IMR-90 (cell line): ENCODE measurements at regions not wholly inside any gene's neighbourhood (a gene's known extent, or its start where the extent isn't known, plus 50 kb on each side); places are given as distances from the start of the nearest gene placed in this dataset.

ENCODE experiments used
- ATAC-seq: fragments of 200-7000 bp; cut with Tn5 transposase; 2 replicates; pipeline ENCODE4 v1.9.1; 2020; ENCODE audit warnings: low read depth, mild to moderate bottlenecking, moderate library complexity
- BruUV-seq: library from RNA; stranded (reverse); fragments of 400-500 nt; replicated peaks from 2 replicates; lab custom pipeline; 2021; lab: Mats Ljungman, UMichigan
- CTCF ChIA-PET: fragments of 300-600 bp; formaldehyde crosslinking; extraction: SDS; loops from one replicate; lab custom pipeline; 2021; ENCODE audit warnings: antibody characterized with exemption; lab: Yijun Ruan, JAX
- POLR2A ChIA-PET: fragments of 300-600 bp; sonication (Branson Sonifier 250); formaldehyde crosslinking; loops from one replicate; lab custom pipeline; 2022; ENCODE audit warnings: antibody characterized with exemption; ENCODE audit not compliant: unreplicated experiment; lab: Charles Lee
- DNase-seq: peaks from one replicate; pipeline ENCODE4 v3.0.0; 2013
- H2AFZ ChIP-seq: replicated peaks from 2 replicates; pipeline ENCODE3; 2013; ENCODE audit warnings: low read length, mild to moderate bottlenecking; ENCODE audit not compliant: poor library complexity
- H2AK5ac ChIP-seq: 2 replicates; pipeline ENCODE4 v1.6.1; 2013; ENCODE audit warnings: low read depth, low read length, inconsistent platforms
- H2AK9ac ChIP-seq: replicated peaks from 2 replicates; pipeline ENCODE3; 2013; ENCODE audit warnings: mild to moderate bottlenecking, low read depth, low read length, moderate library complexity; ENCODE audit not compliant: poor library complexity
- H2BK120ac ChIP-seq: 2 replicates; pipeline ENCODE4 v1.6.1; 2013; ENCODE audit warnings: low read depth, low read length, inconsistent platforms
- H2BK15ac ChIP-seq: 3 replicates; pipeline ENCODE4 v1.6.1; 2013; ENCODE audit warnings: low read depth, low read length, inconsistent platforms
- H2BK20ac ChIP-seq: 2 replicates; pipeline ENCODE4 v1.6.1; 2013; ENCODE audit warnings: low read depth, mild to moderate bottlenecking, inconsistent platforms, low read length, moderate library complexity
- H2BK5ac ChIP-seq: 2 replicates; pipeline ENCODE4 v1.6.1; 2013; ENCODE audit warnings: mild to moderate bottlenecking, low read depth, low read length, inconsistent platforms; ENCODE audit not compliant: poor library complexity, severe bottlenecking
- H3K14ac ChIP-seq: replicated peaks from 2 replicates; pipeline ENCODE4 v1.6.1; 2013; ENCODE audit warnings: low read depth, low read length, inconsistent platforms
- H3K18ac ChIP-seq: 2 replicates; pipeline ENCODE4 v1.6.1; 2013; ENCODE audit warnings: low read depth, low read length, control low read depth
- H3K23ac ChIP-seq: 2 replicates; pipeline ENCODE4 v1.6.1; 2013; ENCODE audit warnings: low read depth, low read length, inconsistent platforms
- H3K27ac ChIP-seq: 2 replicates; pipeline ENCODE4 v1.5.1; 2013; ENCODE audit warnings: mild to moderate bottlenecking, control low read depth, low read length; ENCODE audit not compliant: insufficient read depth
- H3K27me3 ChIP-seq: 2 replicates; pipeline ENCODE4 v1.6.1; 2013; ENCODE audit warnings: low read length; ENCODE audit not compliant: control insufficient read depth, insufficient read depth
- H3K36me3 ChIP-seq: 2 replicates; pipeline ENCODE4 v1.6.1; 2013; ENCODE audit warnings: low read length, mixed read lengths; ENCODE audit not compliant: control insufficient read depth, insufficient read depth
- H3K4ac ChIP-seq: 2 replicates; pipeline ENCODE4 v1.6.1; 2013; ENCODE audit warnings: low read depth, low read length, inconsistent platforms
- H3K4me1 ChIP-seq: 2 replicates; pipeline ENCODE4 v1.6.1; 2013; ENCODE audit warnings: low read length, mixed read lengths; ENCODE audit not compliant: control insufficient read depth, insufficient read depth
- H3K4me2 ChIP-seq: 2 replicates; pipeline ENCODE4 v1.6.1; 2013; ENCODE audit warnings: low read depth, mild to moderate bottlenecking, control low read depth, low read length, moderate library complexity
- H3K4me3 ChIP-seq: 2 replicates; pipeline ENCODE4 v1.5.1; 2013; ENCODE audit warnings: low read depth, mild to moderate bottlenecking, control low read depth, low read length, moderate library complexity; ENCODE audit not compliant: insufficient read depth
- H3K56ac ChIP-seq: 2 replicates; pipeline ENCODE4 v1.6.1; 2013; ENCODE audit warnings: low read length, inconsistent platforms; ENCODE audit not compliant: insufficient read depth; ENCODE audit errors: extremely low read depth
- H3K79me1 ChIP-seq, 2 experiments: 2 replicates each; pipeline ENCODE4 v1.6.1; 2013; ENCODE audit warnings: low read length in 2 of 2, inconsistent platforms in 1 of 2, low read depth in 1 of 2
- H3K9ac ChIP-seq: 2 replicates; pipeline ENCODE4 v1.6.1; 2013; ENCODE audit warnings: low read depth, low read length, control low read depth
- H3K9me1 ChIP-seq: 2 replicates; pipeline ENCODE4 v1.6.1; 2013; ENCODE audit warnings: low read length, inconsistent platforms; ENCODE audit not compliant: insufficient read depth
- H3K9me3 ChIP-seq: 2 replicates; pipeline ENCODE4 v1.6.1; 2013; ENCODE audit warnings: low read length; ENCODE audit not compliant: control insufficient read depth, insufficient read depth
- H4K20me1 ChIP-seq: 2 replicates; pipeline ENCODE4 v1.6.1; 2013; ENCODE audit warnings: low read length, inconsistent platforms; ENCODE audit not compliant: insufficient read depth
- H4K5ac ChIP-seq: 2 replicates; pipeline ENCODE4 v1.6.1; 2013; ENCODE audit warnings: mild to moderate bottlenecking, low read depth, low read length, control low read depth
- H4K8ac ChIP-seq, 2 experiments: 2 replicates each; pipeline ENCODE4 v1.6.1; 2013; ENCODE audit warnings: low read depth in 2 of 2, low read length in 2 of 2, control low read depth in 1 of 2, inconsistent platforms in 1 of 2
- H4K91ac ChIP-seq: 2 replicates; pipeline ENCODE4 v1.6.1; 2013; ENCODE audit warnings: low read depth, low read length, inconsistent platforms; ENCODE audit not compliant: insufficient read depth
- CEBPB ChIP-seq: IDR thresholded peaks from 2 replicates; pipeline ENCODE4 v1.6.1; 2012; ENCODE audit warnings: low read depth, low read length, improper control_type of control experiment
- CHD1 ChIP-seq: IDR thresholded peaks from 2 replicates; pipeline ENCODE4 v1.6.1; 2012; ENCODE audit warnings: low read depth, low read length, improper control_type of control experiment
- FOS ChIP-seq: fragments of 150-350 bp; IDR thresholded peaks from 2 replicates; pipeline ENCODE4 v1.6.1; 2016; ENCODE audit warnings: low read depth, low read length
- WGBS, 2 experiments: methylation state at CpG; one replicate each; pipeline versions ENCODE4 v1.1.5 to v1.1.7; 2013; ENCODE audit warnings: missing lambda C conversion rate in 2 of 2; ENCODE audit not compliant: insufficient read length in 1 of 2; ENCODE audit errors: extremely low coverage in 2 of 2; 5-methylcytosine and 5-hydroxymethylcytosine counted together
- dilution Hi-C: fragments of 300-500 bp; cut with HindIII; formaldehyde crosslinking; loops from one replicate; pipeline ENCODE4 v1.14.3; 2018; ENCODE audit warnings: low sequenced_read_pairs; ENCODE audit not compliant: unreplicated experiment
- in situ Hi-C: fragments of 300-500 bp; cut with MboI; formaldehyde crosslinking; loops from 3 replicates; pipeline ENCODE4 v1.14.3; 2019; ENCODE audit warnings: low sequenced_read_pairs, inconsistent platforms, mixed read lengths
- intact Hi-C: fragments of 100-400 bp; cut with micrococcal nuclease; formaldehyde crosslinking; loops from 2 replicates; pipeline ENCODE4 v1.10.0; 2022

- DNase-seq (peak; percentile 73), ATAC-seq (peak; percentile 56)
- Histone ChIP-seq H3K9ac (no peak overlapping the region), H2AK5ac (no peak overlapping the region), H4K20me1 (no peaks in the 10 kb centered on the region), H3K56ac (no peak overlapping the region), H4K5ac (no peak overlapping the region), H3K4ac (no peak overlapping the region), H3K27me3 (no peaks in the 10 kb centered on the region), H3K4me1 (peaks cover 2% of the 10 kb centered on the region), H2BK20ac (no peak overlapping the region), H3K36me3 (no peaks in the 10 kb centered on the region), H2BK120ac (no peak overlapping the region), H4K91ac (no peak overlapping the region), H2BK5ac (no peak overlapping the region), H2AK9ac (no peak overlapping the region), H3K27ac (no peak overlapping the region), H3K79me1 (no peaks in the 10 kb centered on the region), H3K4me3 (no peak overlapping the region), H2AFZ (no peak overlapping the region), H3K23ac (no peak overlapping the region), H3K9me3 (no peaks in the 10 kb centered on the region), H3K14ac (no peak overlapping the region), H2BK15ac (no peak overlapping the region), H3K9me1 (no peaks in the 10 kb centered on the region), H3K18ac (no peak overlapping the region), H3K4me2 (no peak overlapping the region; the same call in 1 of the 2 replicates), H4K8ac (no peak overlapping the region)
- in situ Hi-C loops: no loop called here
- no TSS peak for BruUV-seq
- CTCF ChIA-PET: no interaction called here
- POLR2A ChIA-PET: no interaction called here
- intact Hi-C loops: no loop called here
- dilution Hi-C loops: no loop called here
- no CpG with 5 or more reads among the region's 2 CpGs for WGBS, 2 experiments
- no peak for TF ChIP-seq CHD1
- TF ChIP-seq CEBPB: peak; percentile 83
- 0 out of 2 replicates have a peak, but pooled peaks have one; percentile 7 for TF ChIP-seq FOS
Measured at GRCh38 chr16:72256398-72257066, 84.6 kb upstream of the PMFBP1 start.
